Medulla oblongata (tissue), 1 donor: ENCODE measurements at regions not wholly inside any gene's neighbourhood (a gene's known extent, or its start where the extent isn't known, plus 50 kb on each side); places are given as distances from the start of the nearest gene placed in this dataset.
"Not testable (repeated sequence)": the region's sequence is repeated elsewhere in the genome, so short reads cannot be mapped to it uniquely, and the experiment has no call there.

Experiments
- DNase-seq: peaks from one replicate; pipeline ENCODE4 v3.0.0-alpha.2; 2015; ENCODE audit errors: extremely low spot score

DNA sequence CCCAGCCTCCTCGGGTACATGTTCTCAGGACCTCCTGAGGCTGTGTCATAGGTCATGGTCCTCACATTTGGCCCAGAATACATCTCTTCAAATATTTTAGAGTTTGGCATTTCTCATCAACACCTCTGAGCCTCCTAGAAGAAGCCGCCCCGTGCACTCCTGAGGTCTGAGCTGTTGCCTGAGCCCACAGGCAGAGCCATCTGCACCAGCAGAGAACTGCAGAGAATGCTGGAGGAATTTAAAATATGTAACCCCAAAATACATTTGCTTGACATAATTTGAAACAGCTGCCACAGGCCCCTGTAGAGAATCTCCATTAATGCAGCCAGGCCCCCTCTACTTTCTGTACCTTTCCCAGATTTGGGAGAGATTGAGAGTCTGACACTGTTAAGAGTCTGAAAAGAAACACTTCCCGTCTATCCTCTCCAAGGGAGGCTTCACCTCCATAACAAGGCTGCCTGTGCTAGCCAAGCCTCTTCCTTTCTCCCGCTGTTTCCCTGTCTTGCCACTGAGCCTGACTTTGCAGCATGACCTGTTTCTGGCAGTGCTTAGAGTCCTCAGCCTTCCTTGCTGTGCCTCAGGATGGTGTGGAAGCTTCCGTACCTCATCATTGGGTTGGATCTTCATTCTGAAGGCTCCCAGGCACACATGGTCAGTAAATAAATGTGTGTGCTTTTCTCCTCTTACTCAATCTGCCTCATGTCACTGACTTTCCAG, 95.4 kb upstream of the SFSWAP start:
- DNase-seq, result no peak

DNA sequence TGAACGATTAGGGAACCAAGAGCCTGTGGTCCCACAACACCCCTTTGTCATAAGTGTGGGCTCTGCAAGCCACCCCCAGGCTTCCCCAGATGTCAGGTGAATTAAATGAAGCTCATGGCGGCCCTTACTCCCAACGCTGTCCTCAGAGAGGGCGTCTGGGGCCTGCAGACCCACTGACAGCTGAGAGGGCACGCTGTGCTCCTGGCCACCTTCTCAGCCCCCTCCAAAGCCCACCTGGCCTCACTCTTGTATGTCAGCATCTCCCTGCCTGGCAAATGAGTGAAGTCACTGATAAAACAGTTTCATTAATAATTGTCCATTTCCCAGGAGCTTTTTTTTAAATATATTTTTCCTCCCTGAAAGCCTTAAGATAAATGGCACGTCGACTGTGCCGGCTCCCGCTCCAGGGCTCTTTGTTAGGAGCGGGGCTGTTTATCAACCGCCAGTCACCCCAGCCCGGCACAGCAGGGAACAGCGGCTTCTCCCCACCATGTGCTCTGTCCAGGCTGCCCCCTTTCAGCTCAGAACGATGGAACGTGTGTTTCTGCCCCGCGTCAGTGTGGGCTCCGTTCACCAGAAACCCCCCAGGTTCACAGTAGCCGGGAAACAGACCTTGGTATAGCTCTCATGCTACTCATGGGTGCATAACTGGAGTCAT, 94.7 kb upstream of the SFSWAP start:
- DNase-seq, result no peak

GRCh38 chr12:131616738-131617137, 94.2 kb upstream of the SFSWAP start:
- DNase-seq, result no peak

- DNase-seq, result no peak
These were observed 93.7 kb upstream of the SFSWAP start for GRCh38 chr12:131617179-131617578.

DNA sequence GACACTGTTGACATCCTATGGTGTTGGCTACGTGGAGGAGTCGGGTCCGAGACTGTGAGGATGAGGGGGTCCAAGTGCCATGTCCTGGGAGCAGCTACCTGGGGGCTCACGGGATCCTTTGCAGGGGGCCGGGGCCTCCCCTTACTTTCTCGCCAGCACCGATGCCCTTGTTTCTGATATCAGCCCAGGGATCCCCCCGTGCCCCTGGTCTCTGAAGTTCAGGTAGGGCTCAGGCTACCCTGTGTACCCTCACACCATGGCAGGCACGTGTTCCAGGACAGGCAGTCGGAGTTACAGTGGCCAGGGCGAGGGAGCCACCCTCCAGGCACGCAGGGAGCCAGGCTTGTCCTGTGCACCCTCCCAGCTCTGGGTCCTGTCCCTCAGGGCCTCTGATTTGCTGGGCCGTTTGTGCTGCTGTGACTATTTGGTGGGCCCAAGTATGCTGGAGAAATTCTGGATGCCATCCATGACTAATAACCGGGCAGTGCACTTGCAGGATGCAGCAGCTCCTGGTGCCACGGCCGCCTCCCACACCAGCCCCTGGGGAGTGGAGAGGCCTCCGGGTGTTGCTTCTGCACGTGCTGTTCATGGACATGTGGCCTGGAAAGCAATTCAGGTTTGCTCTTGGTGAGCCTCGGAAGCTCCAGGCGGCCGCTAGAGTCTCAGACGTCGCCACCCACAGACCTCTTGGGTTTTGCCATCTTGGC, 93.1 kb upstream of the SFSWAP start:
- DNase-seq, result no peak

DNA sequence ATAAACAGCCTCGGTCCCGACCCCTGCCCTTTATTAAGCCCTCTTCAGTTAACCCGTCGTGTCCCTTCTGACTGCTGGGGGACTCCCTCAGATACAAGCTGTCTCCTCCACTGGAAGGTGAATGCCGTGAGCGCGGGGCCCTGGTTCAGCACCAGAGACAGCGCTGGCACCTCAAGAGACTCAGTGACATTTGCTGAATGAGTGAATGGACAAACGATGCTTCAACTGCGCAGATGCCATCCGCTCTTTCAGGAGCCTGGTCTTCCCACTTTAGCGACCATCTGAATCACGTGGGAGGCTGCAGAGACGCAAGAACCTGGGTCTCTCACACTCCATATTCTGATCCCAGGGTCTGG, 92.6 kb upstream of the SFSWAP start:
- no peak for DNase-seq

DNA sequence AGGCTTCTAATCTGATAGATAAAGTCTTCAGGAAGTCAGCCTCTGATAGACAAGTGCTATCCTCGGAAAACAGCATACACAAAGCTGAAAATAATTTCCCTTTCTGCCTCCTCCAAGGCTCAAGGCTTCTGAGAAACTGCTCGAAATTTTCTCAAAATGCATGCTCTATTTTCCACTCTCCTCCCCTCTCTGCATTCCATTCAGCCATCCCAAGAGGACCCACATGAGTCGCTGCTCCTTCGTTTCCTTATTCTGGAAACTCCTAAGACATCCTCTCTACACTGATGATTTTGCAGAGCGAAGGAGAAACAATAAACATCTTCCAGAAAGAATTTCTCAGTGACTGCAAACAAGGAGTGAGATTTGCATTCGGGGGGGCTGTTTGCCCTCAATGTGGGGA, 92.2 kb upstream of the SFSWAP start:
- no peak for DNase-seq

- DNase-seq, result no peak
These were observed 91.7 kb upstream of the SFSWAP start for GRCh38 chr12:131619106-131619642.

GRCh38 chr12:131619736-131620506, 91.0 kb upstream of the SFSWAP start:
- no peak for DNase-seq

GRCh38 chr12:131620520-131620919, 90.4 kb upstream of the SFSWAP start:
- no peak for DNase-seq

DNA sequence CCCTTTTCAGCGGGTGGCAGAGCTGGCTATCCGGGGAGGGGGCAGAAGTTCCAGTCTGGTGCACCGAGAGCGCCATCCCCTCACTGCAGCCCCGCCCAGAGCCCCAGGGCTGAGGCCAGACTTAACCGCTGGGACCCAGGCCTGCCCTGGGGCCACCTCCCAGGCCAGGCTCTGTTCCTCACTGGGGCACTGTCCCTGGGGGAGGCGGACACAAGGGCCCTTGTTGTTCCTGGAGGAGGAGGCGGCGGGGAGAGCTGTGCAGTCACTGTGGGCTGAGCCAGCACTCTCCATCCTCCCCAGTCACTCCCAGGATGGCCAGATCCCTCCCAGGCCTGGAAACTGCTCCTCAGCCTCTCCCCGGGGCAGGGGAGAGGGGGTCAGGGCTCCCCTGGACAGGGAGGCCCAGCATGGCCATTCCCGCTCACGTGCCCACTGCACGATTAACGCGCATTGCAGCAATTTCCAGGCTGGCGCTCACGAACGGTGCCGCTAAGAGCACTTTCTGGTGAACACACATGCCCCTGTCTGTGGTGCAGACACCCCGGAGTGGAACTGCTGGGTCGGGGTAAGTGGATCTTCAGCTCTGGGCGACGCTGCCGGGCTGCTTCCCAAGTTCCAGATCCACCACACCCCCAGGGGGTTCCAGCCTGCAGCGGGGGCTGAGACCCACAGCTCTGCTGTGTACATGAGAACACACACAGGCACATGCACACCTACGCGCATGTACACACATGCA, 89.8 kb upstream of the SFSWAP start:
- DNase-seq, result peak; percentile 83

DNA sequence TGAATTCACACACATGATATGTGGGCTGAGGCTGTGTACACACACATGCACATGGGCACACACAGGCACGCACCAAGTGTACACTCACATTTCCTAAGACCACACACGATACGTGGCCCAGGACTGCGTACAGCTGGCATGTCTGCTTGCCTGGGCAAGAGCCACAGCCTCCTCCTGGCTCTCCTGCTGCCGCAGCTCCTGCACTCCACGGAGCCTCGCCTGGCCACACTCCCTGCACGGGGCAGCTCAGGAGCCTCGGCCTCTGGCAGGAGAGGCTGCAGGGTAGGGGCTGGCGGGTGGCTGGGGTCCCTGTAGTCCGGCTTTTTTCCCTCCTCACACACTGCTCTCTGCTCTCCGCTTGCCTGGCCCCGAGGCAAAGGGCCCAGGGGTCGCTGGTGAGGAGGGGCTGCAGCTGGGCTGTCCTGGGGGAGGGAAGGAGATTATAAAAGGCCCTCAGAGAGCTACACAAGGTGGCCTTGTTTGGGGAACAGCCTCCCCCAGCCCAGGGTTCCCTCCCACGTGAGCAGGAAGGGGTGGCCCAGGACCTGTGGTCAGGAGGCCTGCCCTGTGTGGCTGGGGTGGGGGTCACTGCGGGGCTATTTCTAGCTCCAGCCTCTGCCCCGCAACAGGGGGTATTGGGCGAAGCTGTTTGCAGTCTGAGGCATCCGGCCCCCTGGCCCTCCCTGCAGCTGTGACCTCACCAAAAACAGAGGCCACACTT, 89.0 kb upstream of the SFSWAP start:
- DNase-seq, result peak; percentile 81

- no peak for DNase-seq
These were observed 88.4 kb upstream of the SFSWAP start for GRCh38 chr12:131622422-131622955.

DNA sequence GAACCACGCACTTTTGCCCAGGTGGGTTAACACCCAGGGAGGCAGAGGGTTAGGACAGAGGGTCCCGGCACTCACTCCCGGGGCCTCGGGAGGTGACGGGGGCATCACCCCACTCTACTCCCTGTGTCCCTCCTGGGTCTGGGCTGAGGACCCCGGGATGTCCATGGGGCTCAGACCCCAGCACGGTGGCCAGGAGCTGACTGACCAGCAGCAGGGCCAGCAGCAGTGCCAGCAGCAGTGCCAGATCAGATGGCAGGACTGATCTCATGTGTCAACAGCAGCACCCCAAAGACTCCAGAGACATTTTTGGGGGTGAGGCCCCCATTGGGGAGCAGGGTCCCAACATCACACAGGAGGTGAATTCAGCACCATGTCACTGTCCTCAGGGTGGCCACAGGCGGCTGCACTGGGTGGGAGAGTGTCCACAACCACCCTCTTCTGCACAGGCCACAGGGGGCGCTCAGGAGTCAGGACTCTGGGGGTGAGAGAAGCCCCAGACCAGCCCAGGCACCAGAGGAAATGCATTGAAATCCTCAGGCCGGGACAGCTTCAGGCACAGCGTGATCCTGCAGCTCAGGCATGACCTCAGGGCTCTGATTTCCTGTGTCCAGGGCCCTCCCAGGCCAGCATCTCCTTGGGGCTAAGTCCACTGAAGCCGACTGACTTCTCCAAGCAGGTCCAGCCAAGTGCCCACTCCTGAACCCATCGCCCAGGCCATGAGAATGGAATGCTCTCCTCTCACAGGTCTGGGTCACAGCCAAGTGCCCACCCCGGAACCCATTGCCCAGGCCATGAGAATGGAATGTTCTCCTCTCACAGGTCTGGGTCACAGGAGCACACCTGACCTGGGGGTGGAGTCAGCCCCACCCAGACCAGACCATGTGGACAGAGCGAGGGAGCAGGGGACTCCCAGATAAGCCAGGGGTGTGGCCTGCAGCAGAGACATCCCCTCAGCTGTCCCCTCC, 87.2 kb upstream of the SFSWAP start:
- not testable (repeated sequence) for DNase-seq

DNA sequence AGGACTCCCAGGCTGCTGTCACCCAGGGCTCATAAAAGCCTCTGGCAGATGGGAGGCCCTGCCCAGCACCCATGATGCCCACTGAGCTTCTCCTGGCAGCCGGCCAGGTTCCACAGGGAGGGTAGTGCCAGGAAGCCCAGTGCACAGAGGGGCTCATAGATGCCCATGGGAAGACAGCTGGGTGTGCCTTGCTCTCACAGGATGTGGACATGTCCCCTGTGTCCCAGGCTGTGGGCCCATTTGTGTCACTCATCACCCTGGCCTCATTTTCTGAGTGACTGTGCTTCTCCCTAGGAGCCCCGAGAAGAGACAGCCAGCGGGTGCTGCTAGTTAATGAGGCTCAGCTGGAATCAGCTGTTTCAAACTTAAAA, 86.5 kb upstream of the SFSWAP start:
- peak; percentile 24 for DNase-seq

- DNase-seq, result not testable (repeated sequence)
These were observed 86.0 kb upstream of the SFSWAP start for GRCh38 chr12:131624756-131625501.

GRCh38 chr12:131625966-131626722, 84.7 kb upstream of the SFSWAP start:
- DNase-seq, result not testable (repeated sequence)
